GM23248 (cell line): ENCODE measurements at regions not wholly inside any gene's neighbourhood (a gene's known extent, or its start where the extent isn't known, plus 50 kb on each side); places are given as distances from the start of the nearest gene placed in this dataset.
"Not testable (repeated sequence)": the region's sequence is repeated elsewhere in the genome, so short reads cannot be mapped to it uniquely, and the experiment has no call there.

Experiments used
- DNase-seq: peaks from one replicate; pipeline ENCODE4 v3.0.0-alpha.2; 2015
- H2AFZ ChIP-seq: fragments of 200-600 bp; sonication (generic); 2 replicates; pipeline ENCODE4 v1.6.1; 2016; ENCODE audit warnings: antibody characterized with exemption
- H3F3A ChIP-seq: fragments of 200-600 bp; sonication (generic); 2 replicates; pipeline ENCODE4 v1.6.1; 2016; ENCODE audit warnings: mild to moderate bottlenecking, antibody characterized with exemption, mixed run types; ENCODE audit not compliant: insufficient read depth
- H3K27ac ChIP-seq: fragments of 200-600 bp; sonication (generic); 2 replicates; pipeline ENCODE4 v1.5.1; 2016; ENCODE audit warnings: mild to moderate bottlenecking
- H3K27me3 ChIP-seq: fragments of 200-600 bp; sonication (generic); replicated peaks from 2 replicates; pipeline ENCODE4 v1.6.1; 2016; ENCODE audit warnings: mild to moderate bottlenecking; ENCODE audit not compliant: insufficient read depth
- H3K36me3 ChIP-seq: fragments of 200-600 bp; sonication (generic); 2 replicates; pipeline ENCODE4 v1.6.1; 2016; ENCODE audit warnings: low read depth, mild to moderate bottlenecking
- H3K4me1 ChIP-seq: fragments of 200-600 bp; sonication (generic); 2 replicates; pipeline ENCODE4 v1.6.1; 2016; ENCODE audit warnings: mild to moderate bottlenecking; ENCODE audit not compliant: insufficient read depth
- H3K4me2 ChIP-seq: fragments of 200-600 bp; sonication (generic); one replicate; pipeline ENCODE4 v1.6.1; 2016; ENCODE audit warnings: mild to moderate bottlenecking; ENCODE audit not compliant: unreplicated experiment
- H3K4me3 ChIP-seq: fragments of 200-600 bp; sonication (generic); 2 replicates; pipeline ENCODE4 v1.5.1; 2016; ENCODE audit warnings: mild to moderate bottlenecking
- H3K79me2 ChIP-seq: fragments of 200-600 bp; sonication (generic); 2 replicates; pipeline ENCODE4 v1.6.1; 2016; ENCODE audit warnings: mild to moderate bottlenecking; ENCODE audit not compliant: insufficient read depth
- H3K9ac ChIP-seq: fragments of 200-600 bp; sonication (generic); 2 replicates; pipeline ENCODE4 v1.6.1; 2016; ENCODE audit warnings: mild to moderate bottlenecking
- H3K9me2 ChIP-seq: fragments of 200-600 bp; sonication (generic); 2 replicates; pipeline ENCODE4 v1.6.1; 2016; ENCODE audit warnings: mixed run types, mild to moderate bottlenecking, moderate library complexity; ENCODE audit not compliant: insufficient read depth
- H3K9me3 ChIP-seq: fragments of 200-600 bp; sonication (generic); one replicate; pipeline ENCODE4 v1.6.1; 2017; ENCODE audit warnings: low read depth
- H4K20me1 ChIP-seq: fragments of 200-600 bp; sonication (generic); 2 replicates; pipeline ENCODE4 v1.6.0; 2016; ENCODE audit not compliant: insufficient read depth
- EZH2 ChIP-seq: fragments of 200-600 bp; sonication (generic); IDR thresholded peaks from 2 replicates; pipeline ENCODE4 v1.6.1; 2018; ENCODE audit warnings: antibody characterized with exemption, mild to moderate bottlenecking; ENCODE audit not compliant: insufficient read depth, poor library complexity, severe bottlenecking
- EZH2phosphoT487 ChIP-seq: fragments of 200-600 bp; sonication (generic); IDR thresholded peaks from 2 replicates; pipeline ENCODE4 v1.6.1; 2018; ENCODE audit warnings: antibody characterized with exemption, moderate library complexity, mild to moderate bottlenecking, low read depth; ENCODE audit not compliant: insufficient read depth
- WGBS, 2 experiments: methylation state at CpG; one replicate each; pipeline ENCODE4 v1.1.6; 2015 to 2017; ENCODE audit warnings: low lambda C conversion rate in 2 of 2, low coverage in 1 of 2; ENCODE audit errors: missing lambda C conversion rate in 2 of 2; 5-methylcytosine and 5-hydroxymethylcytosine counted together
- in situ Hi-C: fragments of 300-500 bp; cut with MboI; formaldehyde crosslinking; loops from 2 replicates; pipeline ENCODE4 v1.15.0; 2020

GRCh38 chrX:63417649-63418048, 66.5 kb upstream of the SPIN4 start:
- Histone ChIP-seq H4K20me1 (no peaks in the 10 kb centered on the region), H3K36me3 (no peaks in the 10 kb centered on the region), H3K9ac (no peak overlapping the region), H3K79me2 (no peaks in the 10 kb centered on the region), H3K27me3 (no peaks in the 10 kb centered on the region), H3F3A (no peaks in the 10 kb centered on the region), H3K27ac (no peak overlapping the region), H3K4me1 (no peaks in the 10 kb centered on the region), H3K9me3 (no peaks in the 10 kb centered on the region), H3K9me2 (no peaks in the 10 kb centered on the region), H3K4me3 (no peak overlapping the region), H3K4me2 (no peak overlapping the region), H2AFZ (no peak overlapping the region)
- DNase-seq, result no peak
- in situ Hi-C loops, result no loop called here
- WGBS, 2 experiments, result 97 to 100% methylated on average over 3 to 4 of the region's 4 CpGs
- TF ChIP-seq EZH2 (no peak), EZH2phosphoT487 (no peak)

GRCh38 chrX:63409934-63410333, 58.8 kb upstream of the SPIN4 start:
- H4K20me1 ChIP-seq, H3K9ac ChIP-seq, H3K4me2 ChIP-seq, H3K36me3 ChIP-seq, H3K4me1 ChIP-seq, H3K27ac ChIP-seq, in situ Hi-C loops, H3F3A ChIP-seq, H3K27me3 ChIP-seq, H3K4me3 ChIP-seq, H2AFZ ChIP-seq, H3K9me2 ChIP-seq, DNase-seq, H3K79me2 ChIP-seq, H3K9me3 ChIP-seq: not testable (repeated sequence)
- WGBS, 2 experiments, result 47 to 62% methylated on average over 5 to 7 of the region's 7 CpGs

GRCh38 chrX:63408050-63408449, 56.9 kb upstream of the SPIN4 start:
- Histone ChIP-seq H3K27ac (no peak overlapping the region), H3K4me3 (no peak overlapping the region), H3K4me2 (no peak overlapping the region), H3K9ac (no peak overlapping the region), H3K36me3 (no peaks in the 10 kb centered on the region), H4K20me1 (no peaks in the 10 kb centered on the region), H3K27me3 (no peaks in the 10 kb centered on the region), H2AFZ (no peak overlapping the region), H3K79me2 (no peaks in the 10 kb centered on the region), H3K9me3 (no peaks in the 10 kb centered on the region), H3F3A (no peaks in the 10 kb centered on the region), H3K9me2 (no peaks in the 10 kb centered on the region), H3K4me1 (no peaks in the 10 kb centered on the region)
- WGBS, 2 experiments, result 0% methylated on average over 1 of the region's 1 CpG
- no peak for TF ChIP-seq EZH2phosphoT487
- no peak for TF ChIP-seq EZH2
- in situ Hi-C loops, result no loop called here
- no peak for DNase-seq

GRCh38 chrX:63404332-63404731, 53.2 kb upstream of the SPIN4 start:
- TF ChIP-seq EZH2phosphoT487, result no peak
- TF ChIP-seq EZH2, result no peak
- no peaks in the 10 kb centered on the region for H3K36me3 ChIP-seq
- 71 to 86% methylated on average over 1 of the region's 1 CpG for WGBS, 2 experiments
- DNase-seq, result no peak
- no peak overlapping the region for H2AFZ ChIP-seq
- no peaks in the 10 kb centered on the region for H3K27me3 ChIP-seq
- H3K4me1 ChIP-seq, result no peaks in the 10 kb centered on the region
- no peak overlapping the region for H3K9ac ChIP-seq
- H3K27ac ChIP-seq, result no peak overlapping the region
- H3K9me2 ChIP-seq, result no peaks in the 10 kb centered on the region
- no peaks in the 10 kb centered on the region for H3K9me3 ChIP-seq
- no peak overlapping the region for H3K4me2 ChIP-seq
- H3K4me3 ChIP-seq, result no peak overlapping the region
- in situ Hi-C loops, result no loop called here
- no peaks in the 10 kb centered on the region for H3F3A ChIP-seq
- H3K79me2 ChIP-seq, result no peaks in the 10 kb centered on the region
- no peaks in the 10 kb centered on the region for H4K20me1 ChIP-seq

GRCh38 chrX:63402106-63402505, 51.0 kb upstream of the SPIN4 start:
- Histone ChIP-seq H3K9me3 (no peaks in the 10 kb centered on the region), H3K27me3 (no peaks in the 10 kb centered on the region), H3K4me2 (no peak overlapping the region), H3F3A (no peaks in the 10 kb centered on the region), H3K9me2 (no peaks in the 10 kb centered on the region), H4K20me1 (no peaks in the 10 kb centered on the region), H3K4me3 (no peak overlapping the region), H3K4me1 (no peaks in the 10 kb centered on the region), H3K9ac (no peak overlapping the region), H3K27ac (no peak overlapping the region), H2AFZ (no peak overlapping the region), H3K36me3 (no peaks in the 10 kb centered on the region), H3K79me2 (no peaks in the 10 kb centered on the region)
- TF ChIP-seq EZH2 (no peak), EZH2phosphoT487 (no peak)
- WGBS, 2 experiments, result 49 to 53% methylated on average over 2 of the region's 2 CpGs
- no peak for DNase-seq
- in situ Hi-C loops, result no loop called here
